ENCODE measurements at regions not wholly inside any gene's neighbourhood (a gene's known extent, or its start where the extent isn't known, plus 50 kb on each side); places are given as distances from the start of the nearest gene placed in this dataset.
"Not testable (repeated sequence)": the region's sequence is repeated elsewhere in the genome, so short reads cannot be mapped to it uniquely, and the experiment has no call there.

- Mint-ChIP-seq H3K27me3 (ENCODE audit: insufficient read depth) (no peaks in the 10 kb centered on the region), H3K4me1 (peaks cover 22% of the 10 kb centered on the region), H3K36me3 (ENCODE audit: low read depth) (no peaks in the 10 kb centered on the region), H3K27ac (no peak overlapping the region), H3K4me3 (no peak overlapping the region), H3K9me3 (no peaks in the 10 kb centered on the region)
- no peak for DNase-seq
- Histone ChIP-seq H3K4me3 (ENCODE audit: low read length) (no peak overlapping the region), H3K27ac (ENCODE audit: low read depth, low read length) (no peak overlapping the region), H3K36me3 (ENCODE audit: control insufficient read depth, insufficient read depth, low read length) (no peaks in the 10 kb centered on the region), H3K9ac (ENCODE audit: extremely low read depth, low read length, poor library complexity, severe bottlenecking) (no peak overlapping the region), H3K27me3 (ENCODE audit: control insufficient read depth, insufficient read depth, low read length, poor library complexity, severe bottlenecking) (no peaks in the 10 kb centered on the region), H3K9me3 (ENCODE audit: control insufficient read depth, low read length) (no peaks in the 10 kb centered on the region), H3K4me1 (ENCODE audit: control insufficient read depth, insufficient read depth, low read length) (peaks cover 14% of the 10 kb centered on the region)
- WGBS, 2 experiments (ENCODE audit: insufficient coverage in 1 of 2, insufficient read length in 1 of 2) = 91% methylated on average over 1 of the region's 1 CpG; no CpG with 5 or more reads in 1 of the 2 experiments
- no peak for TF ChIP-seq CTCF (conservative IDR thresholded peaks at IDR 0.05)
These were observed 158.4 kb upstream of the MPDZ start for GRCh38 chr9:13437866-13438265.

- no peak for TF ChIP-seq CTCF (conservative IDR thresholded peaks at IDR 0.05)
- H3K4me3 Mint-ChIP-seq = no peak overlapping the region
- no peaks in the 10 kb centered on the region for H3K36me3 ChIP-seq (ENCODE audit: control insufficient read depth, insufficient read depth, low read length)
- no peaks in the 10 kb centered on the region for H3K9me3 ChIP-seq (ENCODE audit: control insufficient read depth, low read length)
- H3K36me3 Mint-ChIP-seq (ENCODE audit: low read depth) = no peaks in the 10 kb centered on the region
- no peak overlapping the region for H3K27ac ChIP-seq (ENCODE audit: low read depth, low read length)
- H3K4me3 ChIP-seq (ENCODE audit: low read length) = no peak overlapping the region
- 100% methylated on average over 1 of the region's 1 CpG for WGBS, 2 experiments (ENCODE audit: insufficient coverage in 1 of 2, insufficient read length in 1 of 2)
- peaks cover 14% of the 10 kb centered on the region for H3K4me1 ChIP-seq (ENCODE audit: control insufficient read depth, insufficient read depth, low read length)
- H3K27me3 Mint-ChIP-seq (ENCODE audit: insufficient read depth) = no peaks in the 10 kb centered on the region
- no peaks in the 10 kb centered on the region for H3K27me3 ChIP-seq (ENCODE audit: control insufficient read depth, insufficient read depth, low read length, poor library complexity, severe bottlenecking)
- DNase-seq = no peak
- no peak overlapping the region for H3K9ac ChIP-seq (ENCODE audit: extremely low read depth, low read length, poor library complexity, severe bottlenecking)
- H3K9me3 Mint-ChIP-seq = no peaks in the 10 kb centered on the region
- peaks cover 22% of the 10 kb centered on the region for H3K4me1 Mint-ChIP-seq
- H3K27ac Mint-ChIP-seq = no peak overlapping the region
These were observed 157.1 kb upstream of the MPDZ start for GRCh38 chr9:13436591-13436990.

- H3K4me1 ChIP-seq (ENCODE audit: control insufficient read depth, insufficient read depth, low read length) = peaks cover 12% of the 10 kb centered on the region
- H3K36me3 Mint-ChIP-seq (ENCODE audit: low read depth); H3K27ac ChIP-seq (ENCODE audit: low read depth, low read length); H3K27me3 ChIP-seq (ENCODE audit: control insufficient read depth, insufficient read depth, low read length, poor library complexity, severe bottlenecking); H3K27ac Mint-ChIP-seq; H3K4me3 ChIP-seq (ENCODE audit: low read length); H3K9me3 ChIP-seq (ENCODE audit: control insufficient read depth, low read length); H3K4me3 Mint-ChIP-seq; H3K36me3 ChIP-seq (ENCODE audit: control insufficient read depth, insufficient read depth, low read length); H3K9ac ChIP-seq (ENCODE audit: extremely low read depth, low read length, poor library complexity, severe bottlenecking); DNase-seq; H3K9me3 Mint-ChIP-seq; H3K27me3 Mint-ChIP-seq (ENCODE audit: insufficient read depth): not testable (repeated sequence)
- H3K4me1 Mint-ChIP-seq = peaks cover 32% of the 10 kb centered on the region
- 97 to 100% methylated on average over 2 to 4 of the region's 4 CpGs for WGBS, 2 experiments (ENCODE audit: insufficient coverage in 1 of 2, insufficient read length in 1 of 2)
These were observed 154.0 kb upstream of the MPDZ start for GRCh38 chr9:13433453-13433852.

- Histone ChIP-seq H3K9me3 (ENCODE audit: control insufficient read depth, low read length) (no peaks in the 10 kb centered on the region), H3K4me1 (ENCODE audit: control insufficient read depth, insufficient read depth, low read length) (peaks cover 12% of the 10 kb centered on the region), H3K9ac (ENCODE audit: extremely low read depth, low read length, poor library complexity, severe bottlenecking) (no peak overlapping the region), H3K27me3 (ENCODE audit: control insufficient read depth, insufficient read depth, low read length, poor library complexity, severe bottlenecking) (no peaks in the 10 kb centered on the region), H3K36me3 (ENCODE audit: control insufficient read depth, insufficient read depth, low read length) (no peaks in the 10 kb centered on the region), H3K4me3 (ENCODE audit: low read length) (no peak overlapping the region), H3K27ac (ENCODE audit: low read depth, low read length) (no peak overlapping the region)
- Mint-ChIP-seq H3K27ac (no peak overlapping the region), H3K4me1 (peaks cover 36% of the 10 kb centered on the region), H3K4me3 (no peak overlapping the region), H3K27me3 (ENCODE audit: insufficient read depth) (no peaks in the 10 kb centered on the region), H3K9me3 (no peaks in the 10 kb centered on the region), H3K36me3 (ENCODE audit: low read depth) (no peaks in the 10 kb centered on the region)
- no peak for TF ChIP-seq CTCF (conservative IDR thresholded peaks at IDR 0.05)
- 100% methylated on average over 1 of the region's 1 CpG; no CpG with 5 or more reads in 1 of the 2 experiments for WGBS, 2 experiments (ENCODE audit: insufficient coverage in 1 of 2, insufficient read length in 1 of 2)
- DNase-seq = no peak
These were observed 153.4 kb upstream of the MPDZ start for GRCh38 chr9:13432904-13433303.
